HG03060 (cell line): ENCODE measurements at regions not wholly inside any gene's neighbourhood (a gene's known extent, or its start where the extent isn't known, plus 50 kb on each side); places are given as distances from the start of the nearest gene placed in this dataset.
"Not testable (repeated sequence)": the region's sequence is repeated elsewhere in the genome, so short reads cannot be mapped to it uniquely, and the experiment has no call there.

ENCODE experiments used
- ATAC-seq: cut with Tn5 transposase; IDR thresholded peaks from one replicate; pipeline ENCODE4 v1.9.1; 2021; ENCODE audit warnings: low read depth, moderate number of reproducible peaks; ENCODE audit not compliant: unreplicated experiment

- ATAC-seq = not testable (repeated sequence)
Measured at GRCh38 chr16:21363550-21364223, 85.6 kb upstream of the CRYM start.

GRCh38 chr16:21361612-21362227, 83.6 kb upstream of the CRYM start:
- ATAC-seq = not testable (repeated sequence)

- not testable (repeated sequence) for ATAC-seq
Measured at GRCh38 chr16:21361045-21361444, 83.0 kb upstream of the CRYM start.

- ATAC-seq = not testable (repeated sequence)
Measured at GRCh38 chr16:21359513-21359912, 81.4 kb upstream of the CRYM start.

GRCh38 chr16:21358261-21358795, 80.2 kb upstream of the CRYM start:
- peak; percentile 40 for ATAC-seq

- ATAC-seq = not testable (repeated sequence)
Measured at GRCh38 chr16:21356308-21356707, 78.2 kb upstream of the CRYM start.

- not testable (repeated sequence) for ATAC-seq
Measured at GRCh38 chr16:21351433-21351832, 73.3 kb upstream of the CRYM start.

- ATAC-seq = not testable (repeated sequence)
Measured at GRCh38 chr16:21350851-21351250, 72.8 kb upstream of the CRYM start.

GRCh38 chr16:21349336-21349735, 71.2 kb upstream of the CRYM start:
- not testable (repeated sequence) for ATAC-seq

- ATAC-seq = not testable (repeated sequence)
Measured at GRCh38 chr16:21348815-21349214, 70.7 kb upstream of the CRYM start.

GRCh38 chr16:21347538-21347937, 69.4 kb upstream of the CRYM start:
- ATAC-seq = not testable (repeated sequence)

- not testable (repeated sequence) for ATAC-seq
Measured at GRCh38 chr16:21346756-21347491, 68.8 kb upstream of the CRYM start.

- not testable (repeated sequence) for ATAC-seq
Measured at GRCh38 chr16:21344361-21344912, 66.3 kb upstream of the CRYM start.

GRCh38 chr16:21341101-21341500, 63.0 kb upstream of the CRYM start:
- no peak for ATAC-seq

- no peak for ATAC-seq
Measured at GRCh38 chr16:21339941-21340340, 61.9 kb upstream of the CRYM start.

GRCh38 chr16:21339269-21339641, 61.2 kb upstream of the CRYM start:
- no peak for ATAC-seq

GRCh38 chr16:21338537-21339268, 60.6 kb upstream of the CRYM start:
- ATAC-seq = no peak

- no peak for ATAC-seq
Measured at GRCh38 chr16:21336231-21336630, 58.1 kb upstream of the CRYM start.

- ATAC-seq = not testable (repeated sequence)
Measured at GRCh38 chr16:21334188-21335146, 56.4 kb upstream of the CRYM start.
